GM23338 (cell line): ENCODE measurements at regions not wholly inside any gene's neighbourhood (a gene's known extent, or its start where the extent isn't known, plus 50 kb on each side); places are given as distances from the start of the nearest gene placed in this dataset.

Experiments used
- ATAC-seq: fragments of 200-7000 bp; cut with Tn5 transposase; 3 replicates; pipeline ENCODE4 v1.9.1; 2020
- DNase-seq: peaks from one replicate; pipeline ENCODE4 v3.0.0-alpha.2; 2015; ENCODE audit warnings: low spot score
- H2AFZ ChIP-seq: fragments of 200-600 bp; sonication (generic); 2 replicates; pipeline ENCODE4 v1.8.0; 2016; ENCODE audit warnings: antibody characterized with exemption, mild to moderate bottlenecking, moderate library complexity
- H3F3A ChIP-seq: fragments of 200-600 bp; sonication (generic); replicated peaks from 2 replicates; pipeline ENCODE4 v1.8.0; 2017; ENCODE audit warnings: antibody characterized with exemption, mixed run types, low read depth
- H3K27ac ChIP-seq: fragments of 200-600 bp; sonication (generic); 2 replicates; pipeline ENCODE4 v1.6.1; 2016; ENCODE audit warnings: low read depth
- H3K27me3 ChIP-seq: fragments of 200-600 bp; sonication (generic); 2 replicates; pipeline ENCODE4 v1.8.0; 2016; ENCODE audit warnings: mild to moderate bottlenecking, mixed run types, moderate library complexity; ENCODE audit not compliant: insufficient read depth
- H3K36me3 ChIP-seq: fragments of 200-600 bp; sonication (generic); 2 replicates; pipeline ENCODE4 v1.8.0; 2016; ENCODE audit warnings: mild to moderate bottlenecking; ENCODE audit not compliant: insufficient read depth
- H3K4me1 ChIP-seq: fragments of 200-600 bp; sonication (generic); 2 replicates; pipeline ENCODE4 v1.8.0; 2016; ENCODE audit warnings: mild to moderate bottlenecking, moderate library complexity; ENCODE audit not compliant: insufficient read depth
- H3K4me2 ChIP-seq: fragments of 200-600 bp; sonication (generic); 2 replicates; pipeline ENCODE4 v1.7.1; 2017; ENCODE audit warnings: mixed run types
- H3K4me3 ChIP-seq: fragments of 200-600 bp; sonication (generic); 2 replicates; pipeline ENCODE4 v1.6.1; 2016; ENCODE audit warnings: mixed run types
- H3K79me2 ChIP-seq: fragments of 200-600 bp; sonication (generic); replicated peaks from 2 replicates; pipeline ENCODE4 v1.8.0; 2017; ENCODE audit warnings: mild to moderate bottlenecking; ENCODE audit not compliant: insufficient read depth
- H3K9me2 ChIP-seq: fragments of 200-600 bp; sonication (generic); 2 replicates; pipeline ENCODE4 v1.8.0; 2017; ENCODE audit not compliant: insufficient read depth
- H4K20me1 ChIP-seq: fragments of 200-600 bp; sonication (generic); replicated peaks from 2 replicates; pipeline ENCODE4 v1.8.0; 2017; ENCODE audit warnings: mild to moderate bottlenecking; ENCODE audit not compliant: insufficient read depth
- H3K27ac Mint-ChIP-seq: 2 replicates; pipeline ENCODE4 v1.8.0; 2020; ENCODE audit warnings: inconsistent platforms, mild to moderate bottlenecking, moderate library complexity, mixed read lengths
- H3K27me3 Mint-ChIP-seq: 3 replicates; pipeline ENCODE4 v1.8.0; 2022; ENCODE audit warnings: low read depth, mild to moderate bottlenecking, moderate library complexity, mixed read lengths, inconsistent platforms; ENCODE audit not compliant: insufficient read depth, poor library complexity
- H3K36me3 Mint-ChIP-seq: 3 replicates; pipeline ENCODE4 v1.8.0; 2021; ENCODE audit warnings: low read depth, mild to moderate bottlenecking, inconsistent platforms, moderate library complexity, mixed read lengths
- H3K4me1 Mint-ChIP-seq: 3 replicates; pipeline ENCODE4 v1.8.0; 2020; ENCODE audit warnings: mild to moderate bottlenecking, inconsistent platforms, mixed read lengths
- H3K4me3 Mint-ChIP-seq: 3 replicates; pipeline ENCODE4 v1.8.0; 2021; ENCODE audit warnings: moderate library complexity, mild to moderate bottlenecking, inconsistent platforms, mixed read lengths
- H3K9me3 Mint-ChIP-seq: 3 replicates; pipeline ENCODE4 v1.8.0; 2020; ENCODE audit warnings: moderate library complexity, mild to moderate bottlenecking, inconsistent platforms, mixed read lengths
- CTCF ChIP-seq, 2 experiments: fragments of 200-600 bp in 1 of 2; sonication (generic) in 1 of 2; conservative IDR thresholded peaks; 2 replicates each; pipeline versions ENCODE4 v1.5.1 to v1.6.1; 2016 to 2017; ENCODE audit warnings: antibody characterized with exemption in 2 of 2, low read depth in 2 of 2, mild to moderate bottlenecking in 2 of 2, moderate library complexity in 1 of 2
- ETS1 ChIP-seq: IDR thresholded peaks from 2 replicates; pipeline ENCODE4 v1.6.1; 2016; ENCODE audit warnings: antibody characterized with exemption
- EZH2 ChIP-seq: fragments of 200-600 bp; sonication (generic); IDR thresholded peaks from one replicate; pipeline ENCODE4 v1.8.0; 2017; ENCODE audit warnings: antibody characterized with exemption, mild to moderate bottlenecking, low read depth; ENCODE audit not compliant: unreplicated experiment
- EZH2phosphoT487 ChIP-seq: fragments of 200-600 bp; sonication (generic); IDR thresholded peaks from one replicate; pipeline ENCODE4 v1.8.1; 2018; ENCODE audit warnings: antibody characterized with exemption; ENCODE audit not compliant: unreplicated experiment
- JUNB ChIP-seq: IDR thresholded peaks from one replicate; pipeline ENCODE4 v1.6.1; 2016; ENCODE audit warnings: antibody characterized with exemption; ENCODE audit not compliant: unreplicated experiment
- NANOG ChIP-seq: IDR thresholded peaks from 2 replicates; pipeline ENCODE4 v1.6.1; 2016; ENCODE audit warnings: antibody characterized with exemption, borderline replicate concordance
- POLR2AphosphoS5 ChIP-seq: IDR thresholded peaks from 2 replicates; pipeline ENCODE4 v1.6.1; 2016; ENCODE audit warnings: antibody characterized with exemption, low read depth
- REST ChIP-seq: IDR thresholded peaks from one replicate; pipeline ENCODE4 v1.6.1; 2018; ENCODE audit warnings: antibody characterized with exemption; ENCODE audit not compliant: unreplicated experiment
- STAT1 ChIP-seq: IDR thresholded peaks from one replicate; pipeline ENCODE4 v1.6.1; 2016; ENCODE audit warnings: antibody characterized with exemption; ENCODE audit not compliant: unreplicated experiment
- ZNF114 ChIP-seq: fragments of 250-450 bp; sonication (Bioruptor Pico); IDR thresholded peaks from 2 replicates; pipeline ENCODE4 v1.5.0; 2020; ENCODE audit warnings: mild to moderate bottlenecking, moderate library complexity
- ZNF331 ChIP-seq: fragments of 250-450 bp; sonication (Bioruptor Pico); IDR thresholded peaks from 2 replicates; pipeline ENCODE4 v1.5.0; 2020; ENCODE audit warnings: low read depth, mild to moderate bottlenecking, moderate library complexity
- ZNF462 ChIP-seq: fragments of 250-450 bp; sonication (Bioruptor Pico); IDR thresholded peaks from 2 replicates; pipeline ENCODE4 v1.5.0; 2020; ENCODE audit warnings: mild to moderate bottlenecking, moderate library complexity

- no peak for TF ChIP-seq ZNF462 (CRISPR knock-in tag)
- no peak for TF ChIP-seq ZNF114 (CRISPR knock-in tag)
- TF ChIP-seq POLR2AphosphoS5 = no peak
- no peak for TF ChIP-seq STAT1
- TF ChIP-seq NANOG = no peak
Observed at GRCh38 chr5:129358069-129358468, 102.0 kb upstream of the ADAMTS19 start (continued).

- H3K27me3 Mint-ChIP-seq = peaks cover 4% of the 10 kb centered on the region
- Histone ChIP-seq H3K27ac (no peak overlapping the region), H4K20me1 (no peaks in the 10 kb centered on the region), H3K27me3 (no peaks in the 10 kb centered on the region), H3K4me1 (no peaks in the 10 kb centered on the region), H3K4me3 (no peak overlapping the region), H3K79me2 (no peaks in the 10 kb centered on the region), H3F3A (no peaks in the 10 kb centered on the region), H2AFZ (no peak overlapping the region), H3K4me2 (no peak overlapping the region), H3K36me3 (no peaks in the 10 kb centered on the region), H3K9me2 (no peaks in the 10 kb centered on the region)
- no peaks in the 10 kb centered on the region; the same call in 2 of the 3 replicates for H3K4me1 Mint-ChIP-seq
- DNase-seq (no peak), ATAC-seq (no peak)
- no peak overlapping the region for H3K27ac Mint-ChIP-seq
- no peaks in the 10 kb centered on the region for H3K9me3 Mint-ChIP-seq
- H3K36me3 Mint-ChIP-seq = no peaks in the 10 kb centered on the region
- H3K4me3 Mint-ChIP-seq = no peak overlapping the region
- TF ChIP-seq STAT1 = no peak
- no peak for TF ChIP-seq REST
- TF ChIP-seq POLR2AphosphoS5 = no peak
- TF ChIP-seq ZNF114 (CRISPR knock-in tag) = no peak
- no peak for TF ChIP-seq NANOG
- TF ChIP-seq ETS1 = no peak
- TF ChIP-seq EZH2phosphoT487 = no peak
- no peak for TF ChIP-seq CTCF (conservative IDR thresholded peaks at IDR 0.05; ENCODE audit: low read depth in 2 of 2)
- TF ChIP-seq JUNB = no peak
- no peak for TF ChIP-seq EZH2
- no peak for TF ChIP-seq ZNF331 (CRISPR knock-in tag)
Observed at GRCh38 chr5:129359450-129359849, 100.6 kb upstream of the ADAMTS19 start.
